HG02943 (cell line): ENCODE measurements at regions not wholly inside any gene's neighbourhood (a gene's known extent, or its start where the extent isn't known, plus 50 kb on each side); places are given as distances from the start of the nearest gene placed in this dataset.

ENCODE experiments used
- ATAC-seq: cut with Tn5 transposase; IDR thresholded peaks from one replicate; pipeline ENCODE4 v1.9.1; 2021; ENCODE audit warnings: mild to moderate bottlenecking, low read depth, moderate library complexity; ENCODE audit not compliant: unreplicated experiment

GRCh38 chr5:14090755-14091154 lies 52.4 kb upstream of the TRIO start:
- ATAC-seq = no peak

- ATAC-seq = no peak
These were observed 52.9 kb upstream of the TRIO start for GRCh38 chr5:14090290-14090689.

- no peak for ATAC-seq
These were observed 53.9 kb upstream of the TRIO start for GRCh38 chr5:14089198-14089597.

DNA sequence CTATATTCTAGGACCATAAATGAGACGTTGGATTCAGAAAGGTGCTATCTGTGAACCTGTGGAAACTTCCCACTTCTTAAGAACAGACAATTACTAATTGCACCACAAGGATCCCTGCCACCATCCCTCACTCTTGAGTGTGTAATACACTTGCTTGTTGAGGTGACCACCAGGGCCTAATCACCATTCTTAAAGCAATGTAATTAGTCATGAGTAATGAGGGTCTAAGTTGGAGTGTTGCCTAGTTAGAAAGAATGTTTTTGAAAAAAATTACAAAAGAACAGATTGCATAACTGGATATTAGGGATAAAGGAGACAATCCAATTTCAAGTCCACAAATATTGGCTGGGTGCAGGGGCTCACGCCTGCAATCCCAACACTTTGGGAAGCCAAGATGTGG lies 56.9 kb upstream of the TRIO start:
- ATAC-seq = no peak

DNA sequence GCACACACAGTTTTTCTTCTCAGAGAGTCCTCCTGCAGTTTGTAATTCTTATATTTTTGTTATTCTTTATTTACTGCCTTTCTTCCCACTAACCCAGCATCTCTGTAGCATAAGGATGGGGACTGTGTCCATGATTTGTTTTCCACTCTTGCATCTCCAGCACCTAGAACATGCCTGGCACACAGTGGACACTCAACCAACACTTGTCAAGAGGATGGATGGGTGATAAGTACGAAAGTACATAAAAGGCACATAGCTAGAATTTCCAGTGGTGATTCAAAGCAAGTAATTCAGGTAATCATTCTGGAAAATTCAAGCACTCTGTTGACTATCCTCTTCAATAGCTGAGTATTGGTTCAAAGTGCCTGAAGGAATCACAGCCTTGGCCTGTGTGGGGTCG lies 60.2 kb upstream of the TRIO start:
- ATAC-seq = no peak

GRCh38 chr5:14082523-14082922 lies 60.6 kb upstream of the TRIO start:
- no peak for ATAC-seq

DNA sequence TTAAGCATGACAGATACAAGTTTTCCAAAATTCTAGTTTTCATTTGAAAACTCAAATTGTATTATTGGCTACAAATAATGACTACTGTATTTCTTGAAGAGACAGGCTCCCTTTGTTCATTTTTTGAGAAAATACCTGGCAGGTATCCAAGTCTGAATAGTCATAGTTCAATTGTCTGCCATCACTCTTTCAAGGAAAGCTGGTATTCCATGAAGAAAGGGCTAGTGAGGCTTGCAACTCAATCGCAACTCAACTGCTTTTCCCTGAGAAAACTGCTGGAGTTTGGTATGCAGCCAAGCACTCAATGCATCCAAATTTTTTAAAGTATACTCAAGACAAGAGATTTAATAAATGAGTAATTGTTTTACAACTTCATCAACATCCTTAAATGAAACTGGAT lies 61.4 kb upstream of the TRIO start:
- no peak for ATAC-seq

- ATAC-seq = no peak
These were observed 64.4 kb upstream of the TRIO start for GRCh38 chr5:14078716-14079115.

- no peak for ATAC-seq
These were observed 65.6 kb upstream of the TRIO start for GRCh38 chr5:14077501-14077900.

DNA sequence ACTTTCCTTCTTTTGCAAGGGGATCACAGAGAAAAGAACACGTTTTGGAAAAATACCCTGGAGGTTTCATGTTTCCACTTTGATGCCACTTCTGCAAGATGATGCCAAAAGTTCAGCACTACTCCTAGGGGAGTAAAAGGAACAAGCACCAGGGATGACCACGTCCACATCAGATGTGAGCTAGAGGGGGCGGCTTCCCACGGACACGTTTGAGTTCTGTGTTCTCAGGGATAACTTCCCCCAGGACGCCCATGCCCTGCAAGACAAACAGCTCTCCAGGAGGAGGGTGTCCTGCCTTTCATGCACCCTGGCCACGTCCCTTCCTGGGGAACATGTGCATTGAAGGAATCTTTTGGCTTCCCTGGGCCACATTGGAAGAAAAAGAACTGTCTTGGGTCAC lies 66.6 kb upstream of the TRIO start:
- ATAC-seq = no peak

DNA sequence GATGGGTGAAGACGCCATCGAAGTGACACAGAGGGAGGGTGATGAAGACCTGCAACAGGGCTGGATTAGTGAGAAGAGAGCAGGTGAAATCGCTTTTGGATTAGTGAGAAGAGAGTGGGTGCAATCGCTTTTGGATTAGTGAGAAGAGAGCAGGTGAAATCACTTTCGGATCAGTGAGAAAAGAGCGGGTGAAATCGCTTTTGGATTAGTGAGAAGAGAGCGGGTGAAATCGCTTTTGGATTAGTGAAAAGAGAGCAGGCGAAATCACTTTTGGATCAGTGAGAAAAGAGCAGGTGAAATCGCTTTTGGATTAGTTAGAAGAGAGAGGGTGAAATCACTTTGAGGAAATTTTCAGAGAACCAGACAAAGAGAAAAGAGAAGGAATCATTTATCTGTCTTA lies 67.2 kb upstream of the TRIO start:
- ATAC-seq = no peak

GRCh38 chr5:14071433-14071832 lies 71.7 kb upstream of the TRIO start:
- ATAC-seq = no peak

DNA sequence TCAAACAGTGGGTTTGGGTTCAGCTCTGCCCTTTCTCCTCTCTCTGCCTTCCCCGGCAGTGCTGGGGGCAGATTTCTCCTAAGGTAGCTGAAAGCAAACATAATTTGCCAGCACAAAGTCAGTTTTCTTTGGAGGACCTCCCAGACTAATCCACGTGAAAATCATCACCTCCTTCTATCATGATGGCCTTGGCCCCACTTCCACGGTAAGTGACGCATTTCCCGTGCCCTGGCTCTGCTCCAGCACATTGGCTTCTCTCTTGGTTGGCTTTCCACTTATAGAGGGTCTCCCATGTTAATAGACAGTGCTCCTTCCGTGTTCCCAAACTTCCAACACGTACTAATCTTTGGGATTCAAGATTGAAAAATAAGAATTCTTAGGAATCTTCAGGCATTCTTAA lies 74.1 kb upstream of the TRIO start:
- ATAC-seq = no peak

- no peak for ATAC-seq
These were observed 75.0 kb upstream of the TRIO start for GRCh38 chr5:14068136-14068535.

DNA sequence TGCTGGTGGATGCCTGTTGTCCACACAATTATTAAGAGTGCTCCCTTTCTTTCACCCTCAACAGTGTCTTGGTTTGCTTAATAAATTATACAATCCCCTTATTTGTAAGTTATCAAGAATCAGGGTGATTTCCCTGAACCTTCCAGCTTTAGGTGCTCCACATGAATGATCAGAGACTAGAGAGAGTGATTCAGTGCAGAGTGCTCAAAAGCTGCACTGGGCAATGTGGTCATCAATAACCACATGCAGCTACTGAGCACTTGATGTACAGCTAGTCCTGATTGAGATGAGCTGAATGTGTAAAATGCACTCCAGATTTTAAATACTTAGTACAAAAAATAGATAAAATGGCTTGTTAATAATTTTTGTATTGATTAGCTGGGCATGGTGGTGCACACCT lies 76.8 kb upstream of the TRIO start:
- no peak for ATAC-seq

GRCh38 chr5:14064841-14065240 lies 78.3 kb upstream of the TRIO start:
- no peak for ATAC-seq

- ATAC-seq = no peak
These were observed 79.5 kb upstream of the TRIO start for GRCh38 chr5:14063691-14064090.

DNA sequence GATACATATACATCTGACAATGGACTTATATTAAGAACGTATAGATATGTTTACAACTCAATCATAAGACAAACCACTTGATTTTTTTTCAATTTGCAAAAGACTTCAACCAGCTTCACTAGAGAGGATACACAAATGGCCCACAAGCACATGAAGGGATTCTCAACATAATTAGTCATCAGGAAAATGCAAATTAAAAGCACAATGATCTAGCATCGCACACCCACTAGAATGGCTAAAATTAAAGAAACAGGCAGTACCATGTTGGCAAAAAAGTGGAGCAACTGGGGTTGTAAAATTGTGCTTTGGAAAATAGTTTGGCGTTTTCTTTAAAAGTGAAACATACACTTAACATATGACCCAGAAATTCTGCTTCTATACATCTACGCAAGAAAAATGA lies 80.0 kb upstream of the TRIO start:
- ATAC-seq = no peak

DNA sequence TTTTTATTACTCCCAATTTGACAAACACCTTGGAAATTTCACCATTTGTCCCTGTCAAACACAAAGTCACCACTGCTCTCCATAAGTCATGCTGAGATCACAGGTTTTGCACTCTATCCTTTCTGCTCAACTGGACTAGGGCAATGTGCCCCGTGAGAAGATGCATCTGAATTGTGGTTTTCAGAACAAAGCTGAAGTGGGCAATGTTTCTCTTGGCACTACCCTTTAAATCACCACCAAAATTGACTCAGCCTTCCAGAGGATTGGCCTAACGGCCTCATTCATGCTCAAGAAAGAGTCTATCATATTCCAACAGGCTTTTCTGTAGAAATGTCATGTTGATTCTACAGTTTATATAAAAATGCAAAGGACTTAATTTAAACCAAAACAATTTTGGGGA lies 81.0 kb upstream of the TRIO start:
- ATAC-seq = no peak

- no peak for ATAC-seq
These were observed 82.0 kb upstream of the TRIO start for GRCh38 chr5:14061106-14061505.

GRCh38 chr5:14060218-14060617 lies 82.9 kb upstream of the TRIO start:
- no peak for ATAC-seq

DNA sequence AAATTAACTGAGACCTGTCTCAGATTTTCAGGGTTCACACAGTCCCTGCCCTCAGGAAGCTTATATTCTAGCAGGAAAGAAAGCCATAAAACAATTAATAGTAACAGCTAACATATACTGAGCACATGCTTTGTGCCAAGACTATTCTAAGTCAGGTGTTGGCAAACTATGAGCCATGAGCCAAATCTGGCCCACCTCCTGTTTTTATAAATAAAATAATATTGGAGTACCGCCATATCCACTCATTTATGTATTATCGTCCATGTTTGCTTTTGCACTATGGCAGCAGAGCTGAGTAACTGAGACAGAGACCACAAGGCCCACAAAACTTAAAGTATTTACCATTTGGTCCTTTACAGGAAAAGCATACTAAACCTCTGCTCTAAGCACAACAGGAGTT lies 83.3 kb upstream of the TRIO start:
- no peak for ATAC-seq

DNA sequence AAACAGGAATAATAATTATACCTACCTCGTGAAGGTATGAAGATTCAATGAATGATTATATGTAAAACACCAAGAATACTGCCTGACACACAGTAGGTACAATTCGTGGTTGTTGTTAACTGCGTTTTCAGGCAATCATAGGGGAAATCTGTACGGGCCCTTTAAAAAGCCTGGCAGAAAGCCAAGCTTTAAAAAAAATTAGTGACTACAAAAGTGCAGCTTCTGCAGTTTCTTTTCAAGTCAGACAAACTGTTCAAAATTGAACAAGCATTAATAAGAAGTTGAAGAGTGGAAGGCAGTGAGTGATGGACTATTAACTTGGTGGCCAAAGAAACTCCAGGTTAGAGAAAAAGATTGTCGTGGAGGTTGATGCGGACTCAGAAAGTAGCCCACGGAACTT lies 85.9 kb upstream of the TRIO start:
- ATAC-seq = no peak

DNA sequence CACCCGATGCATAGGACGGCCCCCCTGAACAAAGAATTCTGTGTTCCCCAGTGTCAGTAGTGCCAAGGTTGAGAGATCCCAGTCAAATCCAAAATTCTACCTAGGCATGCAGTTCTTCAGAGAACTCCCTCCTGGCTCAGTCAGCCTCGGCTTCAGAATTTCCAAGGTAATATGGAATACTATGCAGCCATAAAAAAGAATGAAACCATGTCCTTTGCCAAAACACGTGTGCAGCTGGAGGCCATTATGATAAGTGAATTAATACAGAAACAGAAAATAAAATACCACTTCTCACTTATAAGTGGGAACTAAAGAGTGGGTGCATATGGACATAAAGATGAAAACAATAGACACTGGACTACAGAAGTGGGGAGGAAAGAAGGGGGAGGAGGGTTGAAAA lies 87.1 kb upstream of the TRIO start:
- no peak for ATAC-seq
